ENCODE measurements at regions not wholly inside any gene's neighbourhood (a gene's known extent, or its start where the extent isn't known, plus 50 kb on each side); places are given as distances from the start of the nearest gene placed in this dataset.

DNA sequence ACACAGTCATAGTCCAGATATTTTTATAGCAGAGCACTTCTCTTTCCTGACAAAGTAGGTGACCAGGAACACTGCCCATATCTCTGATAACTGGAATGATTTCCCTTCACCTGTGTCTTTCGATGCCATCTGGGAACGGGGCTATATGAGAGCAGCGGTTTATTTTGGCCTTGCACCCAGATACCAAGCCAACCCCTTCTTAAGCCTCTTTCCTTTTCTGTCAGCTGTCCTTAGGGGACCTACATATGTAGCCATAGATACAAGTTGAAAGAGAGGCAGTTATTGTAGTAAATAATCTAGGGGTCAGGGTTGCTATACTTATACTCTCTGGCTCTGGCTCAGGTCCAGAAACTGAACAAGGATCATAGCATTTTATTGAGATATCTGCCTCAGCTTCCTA is 128.8 kb downstream of the NHLRC3 start:
- no peak for DNase-seq

DNA sequence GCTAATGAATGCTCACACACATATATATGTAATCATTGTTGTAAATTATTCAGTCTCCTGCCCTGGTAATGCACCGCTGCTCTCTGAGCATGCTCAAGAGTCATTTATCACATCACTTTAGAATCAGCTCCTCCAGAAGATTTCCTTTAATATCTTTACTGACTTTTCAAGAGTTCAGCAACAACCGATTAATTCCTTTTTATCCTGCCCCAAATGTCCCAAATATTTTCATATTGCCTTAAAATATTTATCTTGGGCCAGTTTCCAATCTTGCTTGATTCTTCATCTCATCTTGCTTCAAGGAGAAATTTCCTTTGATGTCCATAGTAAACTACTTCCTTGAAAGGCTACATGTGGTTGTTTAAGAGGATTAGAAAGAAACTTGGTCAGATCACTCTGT is 132.5 kb downstream of the NHLRC3 start:
- DNase-seq = no peak

DNA sequence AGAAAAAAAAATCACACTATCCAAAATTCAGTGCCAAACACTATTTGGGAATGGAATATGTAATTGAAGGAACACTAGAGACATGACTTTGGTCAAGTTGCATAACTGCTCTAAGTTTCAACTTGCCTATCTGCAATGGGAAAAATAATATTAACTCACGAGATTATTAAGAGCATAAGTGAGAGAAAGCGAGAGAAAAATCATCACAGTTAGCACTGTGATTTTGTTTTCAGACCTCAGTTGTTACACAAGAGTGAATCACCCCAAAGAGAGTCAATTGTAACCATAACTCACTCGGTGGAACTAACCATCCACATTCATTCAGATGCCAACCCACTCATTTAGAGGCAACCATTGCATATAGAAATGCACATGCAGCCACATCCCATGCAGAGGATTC is 147.1 kb downstream of the NHLRC3 start:
- DNase-seq = no peak

DNA sequence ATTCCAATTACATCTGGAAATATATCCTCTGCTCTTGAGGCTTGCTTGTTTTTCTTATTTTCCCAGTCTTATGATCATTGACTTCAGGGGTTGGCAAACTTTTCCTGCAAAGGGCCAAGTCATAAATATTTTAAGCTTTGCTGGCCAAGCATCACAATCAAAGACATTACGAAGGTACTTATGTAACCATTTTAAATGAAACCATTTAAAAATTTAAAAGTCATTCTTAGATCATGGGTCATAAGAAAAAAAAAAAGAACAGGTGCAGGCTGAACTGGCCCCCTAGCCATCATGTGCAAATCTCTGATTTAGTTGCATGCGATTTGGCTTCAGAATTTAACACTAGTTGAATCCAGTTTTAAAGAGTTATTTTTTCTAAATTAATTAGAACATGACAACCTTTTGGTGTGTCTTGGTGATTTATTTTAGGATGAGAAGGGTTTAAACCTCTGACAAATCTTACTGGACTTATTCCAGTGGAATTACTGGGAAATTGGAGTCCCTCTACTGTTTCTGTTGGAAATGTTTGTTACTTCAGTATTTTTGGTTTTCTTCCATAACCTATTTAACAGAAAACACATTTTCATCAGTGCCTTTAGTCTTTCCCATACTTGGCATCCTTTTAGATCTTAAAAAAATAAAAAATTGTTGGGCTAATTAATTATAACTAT is 148.1 kb downstream of the NHLRC3 start:
- no peak for DNase-seq

- DNase-seq = no peak
Observed at GRCh38 chr13:39189778-39190177, 151.5 kb downstream of the NHLRC3 start.

DNA sequence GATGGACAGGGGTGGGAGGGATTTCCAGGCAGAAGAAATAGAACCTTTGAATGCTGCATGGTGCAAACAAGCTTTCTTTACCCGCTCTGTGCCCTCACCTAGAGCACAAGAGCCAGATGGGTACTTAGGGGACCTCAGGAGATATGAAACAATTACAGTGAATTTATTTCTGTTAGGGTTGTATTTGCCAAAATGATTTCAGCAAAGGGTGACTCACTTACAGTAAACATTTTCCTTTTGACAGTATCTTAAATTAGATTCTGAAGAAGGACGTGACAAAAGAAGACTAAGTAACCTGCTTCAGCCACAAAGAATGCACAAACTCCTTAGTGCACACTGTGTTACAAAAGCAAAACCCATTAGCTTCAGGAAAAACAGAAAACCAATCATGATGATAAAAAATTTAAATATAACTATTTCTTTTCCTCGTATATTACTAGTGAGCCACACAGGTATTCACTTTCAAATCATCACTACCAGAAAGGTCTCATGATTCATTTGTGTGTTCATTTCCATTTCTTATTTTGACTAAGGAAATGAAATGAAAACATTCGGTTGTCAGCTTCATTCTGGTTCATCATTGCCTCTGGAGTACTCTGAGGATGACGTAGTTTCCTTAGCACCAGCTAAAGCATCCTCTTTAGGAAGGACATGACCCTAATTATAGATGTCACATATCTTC is 158.8 kb downstream of the NHLRC3 start:
- DNase-seq = no peak

DNA sequence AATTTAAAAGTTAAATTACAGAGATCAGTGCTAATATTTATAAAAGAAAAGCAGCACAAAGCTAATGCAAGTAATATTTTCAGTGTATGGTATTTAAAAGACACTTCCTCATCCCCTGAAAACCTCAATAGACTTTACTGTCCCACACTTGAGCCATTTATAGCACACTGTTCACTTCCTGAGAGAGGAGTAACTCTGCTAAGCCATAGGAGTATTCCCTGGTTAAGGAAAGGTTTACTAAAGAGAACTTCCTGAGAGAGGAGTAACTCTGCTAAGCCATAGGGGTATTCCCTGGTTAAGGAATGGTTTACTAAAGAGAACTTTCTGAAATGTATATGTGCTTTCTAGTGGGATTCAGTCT is 159.4 kb downstream of the NHLRC3 start:
- no peak for DNase-seq

DNA sequence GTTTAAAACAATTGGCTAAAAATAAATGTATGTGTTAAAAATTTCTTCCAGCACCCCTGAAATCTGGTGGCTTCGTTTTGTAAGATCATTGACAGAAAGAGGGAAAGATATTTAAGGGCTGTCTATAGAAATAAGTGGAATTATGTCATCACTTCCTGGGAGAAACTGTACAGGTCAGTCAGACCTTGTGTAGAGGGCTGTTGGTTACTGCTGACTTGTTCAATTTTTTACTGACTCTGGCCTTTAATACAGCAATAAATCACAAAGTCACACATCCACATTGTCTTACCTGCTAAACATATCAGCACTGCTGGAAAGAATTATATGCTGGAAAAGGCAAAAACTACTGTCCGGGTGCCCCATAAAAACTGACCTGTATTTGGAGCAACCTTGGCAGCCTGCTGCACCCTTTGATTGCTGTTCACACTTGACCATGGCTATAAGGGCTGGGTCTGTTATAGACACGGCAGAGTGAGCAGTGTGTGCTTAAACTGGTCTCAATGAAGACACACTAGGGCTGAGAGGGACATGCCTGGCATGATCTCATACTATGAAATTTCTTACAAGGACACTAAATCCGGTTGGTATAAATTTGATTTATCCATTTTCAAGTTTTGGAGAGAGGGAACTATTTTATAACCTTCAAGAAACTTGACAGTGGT is 162.1 kb downstream of the NHLRC3 start:
- DNase-seq = no peak

DNA sequence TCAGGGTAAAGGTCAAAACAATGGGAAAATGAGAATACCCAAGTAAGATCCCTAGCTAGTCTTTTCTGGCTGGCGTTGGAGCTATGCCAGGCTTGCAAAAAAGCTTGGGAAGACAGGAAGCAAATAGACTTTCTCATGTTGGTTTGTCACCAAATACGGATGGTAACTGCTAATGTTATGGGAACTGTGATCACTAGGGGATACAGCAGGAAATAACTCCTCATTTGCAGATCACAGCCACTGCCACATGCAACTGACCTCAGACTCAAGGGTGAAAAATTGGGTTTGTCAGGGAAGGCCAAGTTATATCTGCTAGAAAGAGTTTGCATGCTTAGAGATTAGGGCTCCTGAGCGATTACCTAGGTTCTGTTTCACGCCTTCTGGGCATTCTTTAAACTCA is 162.9 kb downstream of the NHLRC3 start:
- no peak for DNase-seq

DNA sequence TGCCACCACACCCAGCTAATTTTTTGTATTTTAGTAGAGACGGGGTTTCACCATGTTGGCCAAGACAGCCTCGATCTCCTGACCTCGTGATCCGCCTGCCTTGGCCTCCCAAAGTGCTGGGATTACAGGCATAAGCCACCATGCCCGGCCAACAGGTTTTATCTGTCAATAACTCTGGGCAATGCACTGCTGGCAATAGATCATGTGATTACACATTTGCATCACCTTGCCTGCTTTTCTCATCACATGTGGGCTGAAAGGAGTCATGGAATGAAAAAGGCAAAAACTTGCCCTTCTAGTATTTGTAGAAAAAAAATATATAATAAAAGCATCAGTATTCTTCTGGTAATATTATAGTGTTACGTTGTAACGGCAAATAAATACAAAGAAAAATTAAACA is 164.5 kb downstream of the NHLRC3 start:
- DNase-seq = no peak

DNA sequence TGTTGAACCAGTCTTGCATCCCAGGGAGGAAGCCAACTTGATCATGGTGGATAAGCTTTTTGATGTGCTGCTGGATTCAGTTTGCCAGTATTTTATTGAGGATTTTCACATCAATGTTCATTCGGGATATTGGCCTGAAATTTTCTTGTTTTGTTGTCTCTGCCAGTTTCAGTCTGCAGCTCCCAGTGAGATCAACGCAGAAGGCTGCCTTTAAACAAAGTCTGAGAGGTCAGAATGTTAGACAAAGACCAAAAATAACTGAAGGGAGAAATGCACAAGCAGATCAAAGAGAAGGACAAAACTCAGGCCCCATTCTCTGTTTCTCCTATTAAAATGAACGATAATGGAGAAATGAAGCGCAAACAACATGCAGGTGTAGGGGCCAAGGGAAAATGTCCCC is 170.4 kb downstream of the NHLRC3 start:
- no peak for DNase-seq

GRCh38 chr13:39209731-39210531 is 171.7 kb downstream of the NHLRC3 start:
- no peak for DNase-seq

GRCh38 chr13:39210961-39211534 is 172.8 kb downstream of the NHLRC3 start:
- DNase-seq = no peak

DNA sequence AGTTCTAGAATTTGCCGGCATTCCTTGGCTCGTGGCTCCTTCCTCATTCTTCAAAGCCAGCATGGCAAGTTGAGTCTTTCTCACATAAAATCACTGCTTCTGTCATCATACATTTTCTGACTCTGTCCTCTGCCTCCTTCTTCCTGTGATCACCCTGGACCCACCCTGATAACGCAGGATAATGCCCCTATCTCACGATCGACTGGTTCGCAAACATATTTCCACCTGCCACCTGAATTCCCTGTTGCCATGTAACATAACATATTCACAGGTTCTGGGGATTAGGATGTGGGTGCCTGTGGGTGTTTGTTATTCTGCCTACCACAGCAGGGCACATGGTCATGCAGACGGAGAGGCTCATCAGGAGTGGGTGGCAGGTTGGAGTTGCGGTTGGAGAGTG is 177.7 kb downstream of the NHLRC3 start:
- no peak for DNase-seq

- no peak for DNase-seq
Observed at GRCh38 chr13:39217471-39217870, 179.2 kb downstream of the NHLRC3 start.

GRCh38 chr13:39224671-39225240 is 186.5 kb downstream of the NHLRC3 start:
- no peak for DNase-seq

DNA sequence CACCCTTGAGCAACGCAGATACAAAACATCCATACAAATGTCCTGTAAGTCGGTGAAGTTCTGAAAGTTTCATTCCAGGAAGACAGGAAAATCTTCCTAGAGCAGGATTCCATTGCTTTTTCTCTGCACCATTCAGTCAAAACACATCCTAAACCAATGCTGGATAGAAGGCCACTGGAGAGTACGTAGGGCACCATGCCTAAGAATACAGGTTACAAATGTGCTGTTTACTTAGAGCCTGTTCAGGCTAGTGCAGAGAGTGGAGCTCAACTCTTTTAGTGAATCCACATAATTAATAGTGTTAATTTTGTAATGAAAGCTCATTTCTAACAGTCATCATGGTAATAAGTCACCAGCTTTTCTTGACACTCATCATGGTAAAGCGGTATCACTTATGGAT is 187.6 kb downstream of the NHLRC3 start:
- DNase-seq = no peak

DNA sequence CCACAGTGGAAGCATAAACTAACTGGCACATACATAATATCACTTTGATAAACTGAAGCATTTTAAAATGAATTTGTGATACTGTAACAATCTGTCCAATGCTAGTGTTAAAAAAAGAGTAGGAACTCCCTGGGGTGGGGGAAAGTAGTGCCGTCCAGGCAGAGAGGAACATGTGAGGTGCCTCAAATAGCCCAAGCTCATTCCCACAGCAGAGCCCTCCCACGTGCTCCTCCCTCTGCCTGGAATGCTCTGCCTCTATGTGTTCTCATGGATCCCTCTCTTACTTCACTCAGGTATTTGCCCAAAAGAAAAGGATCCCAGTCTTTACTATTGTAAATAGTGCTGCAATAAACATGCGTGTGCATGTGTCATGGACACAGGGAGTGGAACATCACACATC is 188.1 kb downstream of the NHLRC3 start:
- DNase-seq = no peak

GRCh38 chr13:39232401-39232980 is 194.2 kb downstream of the NHLRC3 start:
- no peak for DNase-seq

DNA sequence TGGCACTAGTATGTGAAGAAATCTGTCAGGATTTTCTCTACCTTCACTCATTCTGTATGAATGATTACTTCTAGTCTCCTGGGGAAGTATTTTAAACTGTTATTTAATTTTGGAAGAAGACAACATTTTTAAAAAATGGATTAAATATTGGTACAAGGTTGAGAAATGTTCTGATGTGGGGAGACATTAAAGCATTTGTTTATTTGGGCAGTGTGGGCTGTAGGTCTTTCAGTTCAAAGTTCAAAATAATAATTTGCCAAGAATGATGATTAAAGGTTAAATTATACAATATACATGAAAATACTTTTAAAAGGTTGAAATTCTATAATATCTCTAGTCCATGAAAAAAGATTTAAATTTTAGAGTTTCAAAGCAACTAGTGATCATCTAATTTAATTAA is 194.7 kb downstream of the NHLRC3 start:
- no peak for DNase-seq

GRCh38 chr13:39233519-39233918 is 195.3 kb downstream of the NHLRC3 start:
- no peak for DNase-seq

GRCh38 chr13:39244561-39245230 is 206.4 kb downstream of the NHLRC3 start:
- no peak for DNase-seq

Data from effector CD4-positive, alpha-beta T cell (primary cell).